ENCODE measurements at regions not wholly inside any gene's neighbourhood (a gene's known extent, or its start where the extent isn't known, plus 50 kb on each side); places are given as distances from the start of the nearest gene placed in this dataset.

DNA sequence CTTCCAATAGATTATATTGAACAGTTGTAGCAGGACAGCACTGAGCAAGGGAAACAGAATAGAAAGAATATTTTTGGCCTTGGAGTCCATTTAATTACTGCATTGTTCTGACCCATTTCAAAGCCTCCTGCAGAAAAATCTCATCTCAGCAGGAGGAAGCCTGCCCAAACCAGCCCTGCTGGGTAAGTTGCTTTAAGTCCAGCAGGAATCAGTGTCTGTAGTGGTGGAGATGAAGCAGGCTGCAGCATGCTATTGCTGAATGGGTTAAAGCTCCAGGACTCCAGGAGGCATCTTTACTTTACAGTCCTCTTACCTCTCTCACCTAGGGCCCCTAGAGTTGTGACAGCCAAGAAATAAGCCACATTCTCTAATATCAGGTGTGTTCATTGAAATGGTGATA is 380.3 kb upstream of the THBS1 start:
- TF ChIP-seq, protein P1, sequence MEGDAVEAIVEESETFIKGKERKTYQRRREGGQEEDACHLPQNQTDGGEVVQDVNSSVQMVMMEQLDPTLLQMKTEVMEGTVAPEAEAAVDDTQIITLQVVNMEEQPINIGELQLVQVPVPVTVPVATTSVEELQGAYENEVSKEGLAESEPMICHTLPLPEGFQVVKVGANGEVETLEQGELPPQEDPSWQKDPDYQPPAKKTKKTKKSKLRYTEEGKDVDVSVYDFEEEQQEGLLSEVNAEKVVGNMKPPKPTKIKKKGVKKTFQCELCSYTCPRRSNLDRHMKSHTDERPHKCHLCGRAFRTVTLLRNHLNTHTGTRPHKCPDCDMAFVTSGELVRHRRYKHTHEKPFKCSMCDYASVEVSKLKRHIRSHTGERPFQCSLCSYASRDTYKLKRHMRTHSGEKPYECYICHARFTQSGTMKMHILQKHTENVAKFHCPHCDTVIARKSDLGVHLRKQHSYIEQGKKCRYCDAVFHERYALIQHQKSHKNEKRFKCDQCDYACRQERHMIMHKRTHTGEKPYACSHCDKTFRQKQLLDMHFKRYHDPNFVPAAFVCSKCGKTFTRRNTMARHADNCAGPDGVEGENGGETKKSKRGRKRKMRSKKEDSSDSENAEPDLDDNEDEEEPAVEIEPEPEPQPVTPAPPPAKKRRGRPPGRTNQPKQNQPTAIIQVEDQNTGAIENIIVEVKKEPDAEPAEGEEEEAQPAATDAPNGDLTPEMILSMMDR (IDR thresholded peaks at IDR 0.05; ENCODE audit: low read depth, low read length, missing control alignments): no peak
- no peak for DNase-seq (ENCODE audit: extremely low read depth, low read depth)
- H3K4me3 ChIP-seq (replicated peaks; ENCODE audit: low read depth, low read length): no peak overlapping the region

DNA sequence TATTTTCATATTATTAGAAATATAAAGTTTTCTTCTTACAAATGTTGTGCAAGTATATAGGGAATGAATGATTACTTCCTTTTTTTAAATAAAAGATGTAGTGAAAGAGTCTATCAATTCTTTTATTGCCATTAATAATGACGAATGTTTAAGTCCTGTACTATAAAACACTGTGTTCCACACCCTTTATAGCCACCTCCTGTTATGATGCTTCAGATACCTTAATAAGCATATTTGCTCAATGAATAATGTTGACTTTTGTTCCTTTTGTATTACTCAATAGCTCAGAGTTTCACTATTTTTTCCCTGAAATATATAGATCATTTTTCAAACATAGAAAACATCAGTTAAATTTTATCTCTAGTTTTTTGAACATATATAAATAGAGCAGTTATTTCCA is 378.2 kb upstream of the THBS1 start:
- no peak for DNase-seq (ENCODE audit: extremely low read depth, low read depth)
- TF ChIP-seq, protein P1 (IDR thresholded peaks at IDR 0.05; ENCODE audit: low read depth, low read length, missing control alignments): no peak
- no peak overlapping the region for H3K4me3 ChIP-seq (replicated peaks; ENCODE audit: low read depth, low read length)

DNA sequence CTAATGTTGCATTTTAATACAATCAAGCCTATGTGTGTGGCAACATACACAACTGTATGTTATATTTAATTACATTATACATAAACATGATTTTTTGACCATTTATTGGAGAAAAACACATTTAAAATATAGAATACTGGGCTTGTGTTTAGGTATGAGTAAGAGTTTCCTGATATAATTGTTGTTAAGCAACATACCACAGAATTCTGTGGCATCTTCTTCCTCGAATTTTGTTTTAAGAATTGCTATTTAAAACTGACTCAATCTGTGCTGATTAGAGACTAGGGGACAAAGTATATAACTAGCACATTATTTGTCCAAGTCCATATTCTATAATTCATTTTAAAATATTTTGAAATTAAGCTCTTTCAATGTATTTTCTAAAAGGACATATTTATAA is 376.8 kb upstream of the THBS1 start:
- no peak for DNase-seq (ENCODE audit: extremely low read depth, low read depth)
- no peak overlapping the region for H3K4me3 ChIP-seq (replicated peaks; ENCODE audit: low read depth, low read length)
- TF ChIP-seq, protein P1 (IDR thresholded peaks at IDR 0.05; ENCODE audit: low read depth, low read length, missing control alignments): no peak

DNA sequence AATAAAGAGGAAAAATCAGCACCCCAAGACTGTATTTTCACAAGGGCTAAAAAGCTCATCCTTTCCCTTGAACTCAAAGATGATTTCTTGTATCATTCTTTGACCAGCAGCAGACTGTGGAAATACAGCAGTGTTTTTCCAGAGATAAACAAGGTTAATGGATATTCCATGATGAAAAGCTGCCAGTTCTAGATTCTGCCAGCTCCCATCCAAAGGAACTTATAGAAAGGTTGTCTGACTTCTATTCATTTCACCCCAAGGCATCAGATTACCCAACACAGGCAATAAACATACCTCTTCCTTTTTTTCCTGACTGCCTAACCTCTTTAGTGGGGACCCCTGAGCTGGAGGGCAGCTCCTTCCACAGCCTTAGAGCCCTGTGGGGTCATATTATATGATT is 375.8 kb upstream of the THBS1 start:
- no peak overlapping the region for H3K4me3 ChIP-seq (replicated peaks; ENCODE audit: low read depth, low read length)
- TF ChIP-seq, protein P1 (IDR thresholded peaks at IDR 0.05; ENCODE audit: low read depth, low read length, missing control alignments): no peak
- no peak for DNase-seq (ENCODE audit: extremely low read depth, low read depth)

DNA sequence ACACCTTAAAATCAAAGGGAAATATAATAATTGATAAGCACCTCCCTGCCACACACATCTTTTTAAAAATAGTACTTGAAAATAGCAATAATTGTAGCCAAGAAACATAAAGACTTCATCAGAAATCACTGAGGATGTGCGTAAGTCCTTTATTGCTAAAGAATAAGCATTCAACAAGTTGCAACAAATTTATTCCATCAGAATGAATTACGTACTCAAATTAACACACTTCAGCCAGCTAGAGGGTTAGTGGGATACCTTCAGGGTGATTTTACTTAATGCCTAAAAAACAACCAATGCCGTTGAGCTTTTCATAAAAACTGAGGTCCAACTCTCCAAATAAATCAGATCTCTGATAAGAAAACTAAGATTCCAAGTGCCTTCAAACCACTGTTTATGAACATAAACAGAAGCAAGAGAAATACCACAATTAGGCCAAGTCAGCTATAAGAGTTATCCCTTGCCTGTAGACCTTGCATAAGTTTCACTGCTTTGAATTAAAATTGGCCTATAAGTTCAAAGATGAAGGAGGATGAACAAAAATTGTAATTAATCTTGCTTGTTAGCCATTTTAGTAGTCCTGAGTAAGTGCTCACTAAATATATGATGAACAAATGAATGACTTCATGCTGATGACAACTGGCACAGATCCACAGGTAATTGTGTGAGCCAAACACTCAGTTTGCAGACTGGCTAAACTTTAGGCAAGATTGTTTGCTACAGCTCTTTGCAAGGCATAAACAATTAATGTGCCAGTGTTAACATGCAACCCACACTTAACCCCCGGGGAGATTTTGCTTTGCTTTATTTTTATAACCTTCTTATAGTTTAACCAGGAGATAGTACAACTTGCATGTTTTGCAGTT is 375.1 kb upstream of the THBS1 start:
- no peak overlapping the region for H3K4me3 ChIP-seq (replicated peaks; ENCODE audit: low read depth, low read length)
- DNase-seq (ENCODE audit: extremely low read depth, low read depth): no peak
- TF ChIP-seq, protein P1 (IDR thresholded peaks at IDR 0.05; ENCODE audit: low read depth, low read length, missing control alignments): no peak

DNA sequence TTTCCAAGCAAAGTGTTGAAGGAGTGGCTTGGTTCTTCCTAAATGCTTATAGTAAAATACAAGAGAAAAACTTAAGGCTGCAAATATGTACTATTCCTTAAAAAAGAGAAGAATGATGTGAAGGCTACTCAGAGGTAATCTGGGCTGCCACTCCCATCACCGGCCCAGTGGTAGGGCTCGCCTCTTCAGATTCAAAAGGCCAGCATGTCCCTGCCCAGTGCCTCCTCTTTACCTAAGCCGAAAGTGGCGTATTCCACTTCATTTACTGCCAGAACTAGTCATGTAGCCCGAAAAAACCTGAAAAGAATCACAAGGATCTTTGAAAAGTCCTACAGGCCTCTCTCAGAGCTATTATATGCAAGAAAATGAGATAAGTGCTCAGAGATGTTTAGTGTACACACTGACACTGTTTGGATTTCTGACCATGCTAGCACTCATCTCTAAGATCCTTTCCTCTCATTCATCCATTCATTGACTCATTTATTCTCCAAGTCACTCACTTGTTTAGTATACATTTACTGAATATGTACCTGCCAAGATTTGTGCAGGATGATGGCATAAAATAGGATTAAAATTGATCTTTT is 373.3 kb upstream of the THBS1 start:
- TF ChIP-seq, protein P1 (IDR thresholded peaks at IDR 0.05; ENCODE audit: low read depth, low read length, missing control alignments): no peak
- no peak for DNase-seq (ENCODE audit: extremely low read depth, low read depth)
- no peak overlapping the region for H3K4me3 ChIP-seq (replicated peaks; ENCODE audit: low read depth, low read length)

Data from HFF-Myc (cell line).